Mammary epithelial cell (primary cell): ENCODE measurements at regions not wholly inside any gene's neighbourhood (a gene's known extent, or its start where the extent isn't known, plus 50 kb on each side); places are given as distances from the start of the nearest gene placed in this dataset.

ENCODE experiments used
- EZH2 ChIP-seq: IDR thresholded peaks from 2 replicates; pipeline ENCODE4 v1.6.1; 2012; ENCODE audit warnings: low read length, inconsistent platforms, borderline replicate concordance
- TF ChIP-seq, protein P1 (sequence below), 2 donors: IDR thresholded peaks in 1 of 2; conservative IDR thresholded peaks in 1 of 2; 2 replicates each; pipeline ENCODE4 v1.5.1; 2011 to 2012; ENCODE audit warnings: inconsistent platforms in 2 of 2, low read length in 2 of 2, mild to moderate bottlenecking in 2 of 2, control low read depth in 1 of 2, low read depth in 1 of 2; ENCODE audit not compliant: insufficient read depth in 1 of 2; ENCODE audit errors: extremely low read depth in 1 of 2

DNA sequence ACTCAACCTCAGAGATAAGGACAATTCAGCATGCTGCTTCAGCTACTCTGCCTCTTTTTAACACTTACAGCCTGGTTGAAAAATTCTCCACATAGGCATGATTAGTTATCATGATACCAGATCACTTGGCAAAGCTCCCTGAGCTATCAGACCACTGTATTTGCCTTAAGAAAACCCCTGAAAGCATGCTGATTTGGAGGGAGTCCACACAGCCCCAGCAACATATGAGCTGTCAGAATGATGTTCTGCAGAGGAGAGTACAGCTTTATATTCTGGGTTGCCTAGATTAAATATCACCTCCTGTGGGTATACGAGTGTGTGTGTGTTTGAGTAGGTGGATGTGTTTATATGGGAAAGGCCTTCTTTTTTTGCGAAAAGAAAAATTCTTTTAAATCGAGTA lies 170.2 kb upstream of the CHRM2 start:
- TF ChIP-seq, protein P1, sequence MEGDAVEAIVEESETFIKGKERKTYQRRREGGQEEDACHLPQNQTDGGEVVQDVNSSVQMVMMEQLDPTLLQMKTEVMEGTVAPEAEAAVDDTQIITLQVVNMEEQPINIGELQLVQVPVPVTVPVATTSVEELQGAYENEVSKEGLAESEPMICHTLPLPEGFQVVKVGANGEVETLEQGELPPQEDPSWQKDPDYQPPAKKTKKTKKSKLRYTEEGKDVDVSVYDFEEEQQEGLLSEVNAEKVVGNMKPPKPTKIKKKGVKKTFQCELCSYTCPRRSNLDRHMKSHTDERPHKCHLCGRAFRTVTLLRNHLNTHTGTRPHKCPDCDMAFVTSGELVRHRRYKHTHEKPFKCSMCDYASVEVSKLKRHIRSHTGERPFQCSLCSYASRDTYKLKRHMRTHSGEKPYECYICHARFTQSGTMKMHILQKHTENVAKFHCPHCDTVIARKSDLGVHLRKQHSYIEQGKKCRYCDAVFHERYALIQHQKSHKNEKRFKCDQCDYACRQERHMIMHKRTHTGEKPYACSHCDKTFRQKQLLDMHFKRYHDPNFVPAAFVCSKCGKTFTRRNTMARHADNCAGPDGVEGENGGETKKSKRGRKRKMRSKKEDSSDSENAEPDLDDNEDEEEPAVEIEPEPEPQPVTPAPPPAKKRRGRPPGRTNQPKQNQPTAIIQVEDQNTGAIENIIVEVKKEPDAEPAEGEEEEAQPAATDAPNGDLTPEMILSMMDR (conservative IDR thresholded peaks at IDR 0.05 in 1 of 2, IDR thresholded peaks at IDR 0.05 in 1 of 2; ENCODE audit: extremely low read depth in 1 of 2, insufficient read depth in 1 of 2, low read depth in 1 of 2, low read length in 2 of 2), result no peak
- TF ChIP-seq EZH2, result no peak
